BJ (cell line): ENCODE measurements at regions not wholly inside any gene's neighbourhood (a gene's known extent, or its start where the extent isn't known, plus 50 kb on each side); places are given as distances from the start of the nearest gene placed in this dataset.
"Not testable (repeated sequence)": the region's sequence is repeated elsewhere in the genome, so short reads cannot be mapped to it uniquely, and the experiment has no call there.

Experiments used
- CTCF ChIA-PET: fragments of 350-600 bp; formaldehyde crosslinking; extraction: SDS; loops from one replicate; lab custom pipeline; 2021; ENCODE audit warnings: antibody characterized with exemption, inconsistent platforms; lab: Yijun Ruan, JAX
- POLR2A ChIA-PET: fragments of 300-600 bp; sonication (Branson Sonifier 250); formaldehyde crosslinking; extraction: SDS; loops from one replicate; lab custom pipeline; 2021; ENCODE audit warnings: antibody characterized with exemption; lab: Charles Lee
- DNase-seq: peaks from one replicate; pipeline ENCODE4 v3.0.0-alpha.2; 2011; ENCODE audit warnings: low read depth
- H3K27me3 ChIP-seq: 2 replicates; pipeline ENCODE4 v1.6.0; 2011; ENCODE audit warnings: low read length; ENCODE audit not compliant: control insufficient read depth, insufficient read depth
- H3K36me3 ChIP-seq: 2 replicates; pipeline ENCODE4 v1.5.1; 2011; ENCODE audit warnings: low read length; ENCODE audit not compliant: control insufficient read depth, insufficient read depth
- H3K4me3 ChIP-seq: 2 replicates; pipeline ENCODE4 v1.5.1; 2011; ENCODE audit warnings: low read depth, mild to moderate bottlenecking, control low read depth, low read length
- TF ChIP-seq, protein P1 (sequence below): IDR thresholded peaks from 2 replicates; pipeline ENCODE4 v1.5.1; 2011; ENCODE audit warnings: low read depth, mild to moderate bottlenecking, control low read depth, inconsistent platforms, low read length, moderate library complexity; ENCODE audit not compliant: insufficient read depth

DNA sequence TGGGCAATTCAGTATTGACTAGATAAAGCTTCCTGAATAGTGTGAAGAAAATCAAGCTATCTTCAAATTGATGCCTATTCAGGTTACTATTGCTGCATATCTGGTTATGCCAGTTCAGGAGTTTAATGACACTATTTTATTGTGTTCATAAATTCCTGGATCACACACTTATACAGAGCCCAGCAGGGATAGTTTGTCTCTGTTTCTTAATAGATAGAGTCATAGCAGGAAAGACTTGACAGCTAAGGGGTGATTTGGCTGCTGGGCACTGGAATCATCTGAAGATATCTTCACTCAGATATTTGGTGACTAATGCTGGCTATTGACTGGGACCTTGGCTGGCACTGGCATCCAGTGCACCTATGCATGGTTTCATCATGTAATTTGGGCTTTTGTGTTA lies 187.8 kb downstream of the PYDC2 start:
- no peak for DNase-seq
- POLR2A ChIA-PET, result no interaction called here
- CTCF ChIA-PET, result no interaction called here
- TF ChIP-seq, protein P1, sequence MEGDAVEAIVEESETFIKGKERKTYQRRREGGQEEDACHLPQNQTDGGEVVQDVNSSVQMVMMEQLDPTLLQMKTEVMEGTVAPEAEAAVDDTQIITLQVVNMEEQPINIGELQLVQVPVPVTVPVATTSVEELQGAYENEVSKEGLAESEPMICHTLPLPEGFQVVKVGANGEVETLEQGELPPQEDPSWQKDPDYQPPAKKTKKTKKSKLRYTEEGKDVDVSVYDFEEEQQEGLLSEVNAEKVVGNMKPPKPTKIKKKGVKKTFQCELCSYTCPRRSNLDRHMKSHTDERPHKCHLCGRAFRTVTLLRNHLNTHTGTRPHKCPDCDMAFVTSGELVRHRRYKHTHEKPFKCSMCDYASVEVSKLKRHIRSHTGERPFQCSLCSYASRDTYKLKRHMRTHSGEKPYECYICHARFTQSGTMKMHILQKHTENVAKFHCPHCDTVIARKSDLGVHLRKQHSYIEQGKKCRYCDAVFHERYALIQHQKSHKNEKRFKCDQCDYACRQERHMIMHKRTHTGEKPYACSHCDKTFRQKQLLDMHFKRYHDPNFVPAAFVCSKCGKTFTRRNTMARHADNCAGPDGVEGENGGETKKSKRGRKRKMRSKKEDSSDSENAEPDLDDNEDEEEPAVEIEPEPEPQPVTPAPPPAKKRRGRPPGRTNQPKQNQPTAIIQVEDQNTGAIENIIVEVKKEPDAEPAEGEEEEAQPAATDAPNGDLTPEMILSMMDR, result no peak
- Histone ChIP-seq H3K4me3 (no peak overlapping the region), H3K36me3 (no peaks in the 10 kb centered on the region), H3K27me3 (no peaks in the 10 kb centered on the region)

DNA sequence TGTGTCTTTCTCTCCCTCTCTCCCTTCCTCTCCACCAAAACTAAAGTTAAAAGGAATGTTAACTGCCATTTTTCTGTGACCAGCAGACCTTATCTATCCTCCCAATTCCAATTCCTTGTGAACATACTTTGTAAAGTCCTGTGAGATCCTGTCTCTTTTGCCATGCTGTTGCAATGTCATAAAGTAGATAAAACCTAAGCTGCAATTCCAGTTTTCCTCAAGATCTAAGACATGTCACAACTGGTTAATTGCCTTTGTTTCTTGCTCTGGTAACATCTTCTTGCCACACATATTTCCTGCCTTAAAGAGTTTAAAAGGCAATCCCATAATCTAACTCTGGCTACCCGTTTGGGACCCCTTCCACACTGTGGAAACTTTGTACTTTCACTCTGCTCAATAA lies 188.7 kb downstream of the PYDC2 start:
- CTCF ChIA-PET, result no interaction called here
- no peak overlapping the region for H3K4me3 ChIP-seq
- POLR2A ChIA-PET, result no interaction called here
- no peak for DNase-seq
- H3K36me3 ChIP-seq, result no peaks in the 10 kb centered on the region
- no peaks in the 10 kb centered on the region for H3K27me3 ChIP-seq
- TF ChIP-seq, protein P1, result no peak

DNA sequence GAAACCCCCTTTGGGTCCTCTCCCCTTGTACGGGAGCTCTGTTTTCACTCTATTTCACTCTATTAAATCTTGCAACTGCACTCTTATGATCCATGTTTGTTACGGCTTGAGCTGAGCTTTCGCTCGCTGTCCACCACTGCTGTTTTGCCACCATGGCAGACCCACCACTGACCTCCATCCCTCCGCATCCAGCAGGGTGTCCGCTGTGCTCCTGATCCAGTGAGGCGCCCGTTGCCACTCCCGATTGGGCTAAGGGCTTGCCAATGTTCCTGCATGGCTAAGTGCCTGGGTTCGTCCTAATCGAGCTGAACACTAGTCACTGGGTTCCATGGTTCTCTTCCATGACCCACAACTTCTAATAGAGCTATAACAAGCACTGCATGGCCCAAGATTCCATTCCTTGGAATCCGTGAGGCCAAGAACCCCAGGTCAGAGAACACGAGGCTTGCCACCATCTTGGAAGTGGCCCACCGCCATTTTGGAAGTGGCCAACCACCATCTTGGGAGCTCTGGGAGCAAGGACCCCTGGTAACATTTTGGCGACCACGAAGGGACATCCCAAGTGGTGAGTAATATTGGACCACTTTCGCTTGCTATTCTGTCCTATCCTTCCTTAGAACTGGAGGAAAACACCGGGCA lies 197.9 kb downstream of the PYDC2 start:
- DNase-seq, H3K36me3 ChIP-seq, H3K4me3 ChIP-seq, POLR2A ChIA-PET, CTCF ChIA-PET, H3K27me3 ChIP-seq: not testable (repeated sequence)

DNA sequence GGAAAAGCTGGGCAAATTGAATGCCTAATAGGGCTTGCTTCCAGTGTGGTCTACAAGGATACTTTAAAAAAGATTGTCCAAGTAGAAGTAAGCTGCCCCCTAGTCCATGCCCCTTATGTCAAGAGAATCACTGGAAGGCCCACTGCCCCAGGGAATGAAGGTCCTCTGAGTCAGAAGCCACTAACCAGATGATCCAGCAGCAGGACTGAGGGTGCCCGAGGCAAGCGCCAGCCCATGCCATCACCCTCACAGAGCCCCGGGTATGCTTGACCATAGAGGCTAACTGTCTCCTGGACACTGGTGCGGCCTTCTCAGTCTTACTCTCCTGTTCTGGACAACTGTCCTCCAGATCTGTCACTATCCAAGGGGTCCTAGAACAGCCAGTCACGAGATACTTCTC lies 201.2 kb downstream of the PYDC2 start:
- H3K4me3 ChIP-seq, H3K36me3 ChIP-seq, H3K27me3 ChIP-seq, DNase-seq, CTCF ChIA-PET, POLR2A ChIA-PET: not testable (repeated sequence)

DNA sequence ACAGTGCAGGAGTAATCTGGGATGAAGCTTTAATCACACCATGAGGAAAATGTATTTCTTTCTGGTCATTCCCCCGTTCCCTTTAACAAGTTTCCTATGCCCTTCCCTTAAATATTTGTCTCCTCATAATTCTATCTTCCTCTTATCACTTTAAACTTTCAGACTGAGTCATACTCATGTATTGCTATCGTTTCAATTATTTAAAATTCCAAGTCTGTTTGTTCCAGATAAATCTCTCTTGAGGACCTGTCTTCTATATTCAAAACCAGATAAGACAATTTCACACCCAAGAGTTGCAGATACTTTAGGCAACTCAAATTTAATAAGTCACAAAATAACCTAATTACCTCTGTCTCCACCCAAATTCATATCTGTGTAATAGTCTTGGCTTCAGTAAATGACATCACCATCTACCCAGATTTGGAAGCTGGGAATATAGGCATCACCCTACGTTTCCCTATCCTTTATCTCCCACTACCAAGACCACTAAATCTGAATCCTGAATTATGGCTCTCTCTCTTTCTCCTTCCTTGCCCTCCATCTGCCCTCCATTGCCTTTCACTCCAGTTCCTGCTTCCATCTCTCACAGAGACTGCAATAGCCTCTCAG lies 220.1 kb downstream of the PYDC2 start:
- TF ChIP-seq, protein P1, result no peak
- Histone ChIP-seq H3K27me3 (no peaks in the 10 kb centered on the region), H3K4me3 (no peak overlapping the region), H3K36me3 (no peaks in the 10 kb centered on the region)
- no peak for DNase-seq
- ChIA-PET CTCF (interaction anchor here (1.1 kb wide), 1 partner anchor 29 kb away, joined by 3 read pairs; no protein-coding TSS in a partner anchor), POLR2A (no interaction called here)

DNA sequence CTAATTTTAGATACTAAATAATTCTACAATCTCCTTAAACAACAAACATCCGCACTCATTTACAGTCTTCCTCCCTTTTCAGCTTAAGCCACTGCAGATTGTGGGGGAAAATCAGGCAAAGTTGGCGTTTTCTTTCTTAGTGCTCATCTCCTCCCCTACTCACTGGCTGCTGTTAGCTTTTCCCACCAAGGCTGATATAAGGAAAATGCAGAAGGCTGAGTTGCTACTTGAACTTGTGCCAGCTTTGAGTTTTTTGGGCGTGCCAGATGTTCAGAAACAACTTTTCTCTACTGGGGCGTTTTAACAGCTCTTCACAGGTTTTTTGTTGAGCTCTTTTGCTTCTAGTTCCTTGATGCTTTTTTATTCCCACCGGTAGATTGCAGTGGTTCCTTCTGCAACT lies 222.0 kb downstream of the PYDC2 start:
- ChIA-PET POLR2A (no interaction called here), CTCF (no interaction called here)
- TF ChIP-seq, protein P1, result no peak
- Histone ChIP-seq H3K4me3 (no peak overlapping the region), H3K27me3 (no peaks in the 10 kb centered on the region), H3K36me3 (no peaks in the 10 kb centered on the region)
- no peak for DNase-seq
